BJ (cell line): ENCODE measurements at regions not wholly inside any gene's neighbourhood (a gene's known extent, or its start where the extent isn't known, plus 50 kb on each side); places are given as distances from the start of the nearest gene placed in this dataset.
"Not testable (repeated sequence)": the region's sequence is repeated elsewhere in the genome, so short reads cannot be mapped to it uniquely, and the experiment has no call there.

Experiments used
- CTCF ChIA-PET: fragments of 350-600 bp; formaldehyde crosslinking; extraction: SDS; loops from one replicate; lab custom pipeline; 2021; ENCODE audit warnings: antibody characterized with exemption, inconsistent platforms; lab: Yijun Ruan, JAX
- POLR2A ChIA-PET: fragments of 300-600 bp; sonication (Branson Sonifier 250); formaldehyde crosslinking; extraction: SDS; loops from one replicate; lab custom pipeline; 2021; ENCODE audit warnings: antibody characterized with exemption; lab: Charles Lee
- DNase-seq: peaks from one replicate; pipeline ENCODE4 v3.0.0-alpha.2; 2011; ENCODE audit warnings: low read depth
- H3K27me3 ChIP-seq: 2 replicates; pipeline ENCODE4 v1.6.0; 2011; ENCODE audit warnings: low read length; ENCODE audit not compliant: control insufficient read depth, insufficient read depth
- H3K36me3 ChIP-seq: 2 replicates; pipeline ENCODE4 v1.5.1; 2011; ENCODE audit warnings: low read length; ENCODE audit not compliant: control insufficient read depth, insufficient read depth
- H3K4me3 ChIP-seq: 2 replicates; pipeline ENCODE4 v1.5.1; 2011; ENCODE audit warnings: low read depth, mild to moderate bottlenecking, control low read depth, low read length
- TF ChIP-seq, protein P1 (sequence below): IDR thresholded peaks from 2 replicates; pipeline ENCODE4 v1.5.1; 2011; ENCODE audit warnings: low read depth, mild to moderate bottlenecking, control low read depth, inconsistent platforms, low read length, moderate library complexity; ENCODE audit not compliant: insufficient read depth

DNA sequence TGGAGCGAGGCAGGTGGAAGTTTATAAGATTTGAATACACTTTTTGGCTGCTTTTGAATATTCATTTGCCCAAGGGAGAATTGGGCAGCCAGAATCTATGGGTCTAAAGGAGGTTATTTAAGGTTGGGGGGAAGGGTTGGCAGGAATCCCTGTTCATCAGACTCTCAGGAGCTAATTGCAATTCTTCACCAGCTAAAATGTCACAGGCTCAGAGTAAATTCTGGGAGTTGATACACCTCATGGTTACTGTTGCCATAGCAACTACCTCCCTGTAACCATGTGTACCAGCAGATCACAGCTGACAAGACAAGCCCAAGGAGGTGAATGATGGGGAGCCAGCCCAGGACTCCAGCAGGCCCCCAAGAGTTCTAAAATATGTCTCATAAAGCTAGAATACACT lies 75.5 kb downstream of the CAMK2N1 start:
- POLR2A ChIA-PET, result no interaction called here
- TF ChIP-seq, protein P1, sequence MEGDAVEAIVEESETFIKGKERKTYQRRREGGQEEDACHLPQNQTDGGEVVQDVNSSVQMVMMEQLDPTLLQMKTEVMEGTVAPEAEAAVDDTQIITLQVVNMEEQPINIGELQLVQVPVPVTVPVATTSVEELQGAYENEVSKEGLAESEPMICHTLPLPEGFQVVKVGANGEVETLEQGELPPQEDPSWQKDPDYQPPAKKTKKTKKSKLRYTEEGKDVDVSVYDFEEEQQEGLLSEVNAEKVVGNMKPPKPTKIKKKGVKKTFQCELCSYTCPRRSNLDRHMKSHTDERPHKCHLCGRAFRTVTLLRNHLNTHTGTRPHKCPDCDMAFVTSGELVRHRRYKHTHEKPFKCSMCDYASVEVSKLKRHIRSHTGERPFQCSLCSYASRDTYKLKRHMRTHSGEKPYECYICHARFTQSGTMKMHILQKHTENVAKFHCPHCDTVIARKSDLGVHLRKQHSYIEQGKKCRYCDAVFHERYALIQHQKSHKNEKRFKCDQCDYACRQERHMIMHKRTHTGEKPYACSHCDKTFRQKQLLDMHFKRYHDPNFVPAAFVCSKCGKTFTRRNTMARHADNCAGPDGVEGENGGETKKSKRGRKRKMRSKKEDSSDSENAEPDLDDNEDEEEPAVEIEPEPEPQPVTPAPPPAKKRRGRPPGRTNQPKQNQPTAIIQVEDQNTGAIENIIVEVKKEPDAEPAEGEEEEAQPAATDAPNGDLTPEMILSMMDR, result no peak
- DNase-seq, result no peak

DNA sequence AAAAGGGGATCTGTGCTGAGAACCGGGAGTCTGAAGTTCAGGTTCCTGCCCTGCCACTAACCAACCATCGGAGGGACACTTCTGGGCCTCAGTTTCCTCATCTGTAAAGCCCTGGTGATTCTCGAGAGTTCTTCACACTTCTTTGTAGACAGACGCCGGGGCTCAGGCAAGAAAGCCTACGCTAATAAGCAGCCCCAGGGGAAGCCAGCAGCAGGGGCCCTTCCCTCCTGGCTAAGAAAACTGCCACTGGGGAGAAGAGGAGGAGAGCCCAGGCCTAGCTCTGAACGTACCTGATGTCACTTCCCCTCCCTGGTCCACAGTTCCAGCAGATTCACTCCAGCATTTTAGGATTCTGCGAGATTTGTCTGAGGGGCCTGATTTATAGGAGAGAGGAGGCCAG lies 76.0 kb downstream of the CAMK2N1 start:
- no peak for DNase-seq
- ChIA-PET POLR2A (no interaction called here), CTCF (interaction anchor here (1.0 to 4.5 kb wide), 3 partner anchors 20 to 48 kb away, joined by 4 to 21 read pairs (median 9); no protein-coding TSS in a partner anchor)
- H3K27me3 ChIP-seq, result no peaks in the 10 kb centered on the region
- H3K36me3 ChIP-seq, result no peaks in the 10 kb centered on the region
- no peak overlapping the region for H3K4me3 ChIP-seq
- TF ChIP-seq, protein P1, result no peak

More for the DNA sequence above, 75.5 kb downstream of the CAMK2N1 start:
- H3K36me3 ChIP-seq, result no peaks in the 10 kb centered on the region
- no peaks in the 10 kb centered on the region for H3K27me3 ChIP-seq
- CTCF ChIA-PET, result interaction anchor here (2.9 to 4.5 kb wide), 2 partner anchors 20 to 33 kb away, joined by 9 to 21 read pairs; no protein-coding TSS in a partner anchor
- H3K4me3 ChIP-seq, result no peak overlapping the region

DNA sequence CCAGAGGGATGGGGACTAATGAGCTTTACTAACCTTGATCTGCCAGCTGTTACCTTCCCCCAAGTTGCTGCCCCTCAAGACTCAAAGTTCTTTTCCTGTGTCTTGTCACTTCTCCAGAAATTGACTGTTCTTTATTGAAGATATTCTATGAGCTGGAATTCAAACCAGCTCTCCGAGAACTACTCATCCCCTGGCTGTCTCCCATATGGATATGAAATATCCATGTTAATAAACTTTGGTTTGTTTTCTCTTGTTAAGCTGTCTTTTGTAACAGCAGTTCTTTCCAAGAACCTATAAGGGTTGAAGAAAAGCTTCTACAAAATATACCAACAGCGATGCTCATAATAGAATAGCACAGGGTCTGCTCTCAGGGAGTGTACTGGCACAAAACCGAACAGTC lies 77.0 kb downstream of the CAMK2N1 start:
- TF ChIP-seq, protein P1, result no peak
- POLR2A ChIA-PET, result no interaction called here
- Histone ChIP-seq H3K36me3 (no peaks in the 10 kb centered on the region), H3K27me3 (0 out of 2 replicates have a peak, but pooled peaks cover 4% of the 10 kb centered on the region), H3K4me3 (no peak overlapping the region)
- CTCF ChIA-PET, result interaction anchor here (0.7 to 2.9 kb wide), 4 partner anchors 32 to 199 kb away, joined by 3 to 9 read pairs (median 6); no protein-coding TSS in a partner anchor
- no peak for DNase-seq

DNA sequence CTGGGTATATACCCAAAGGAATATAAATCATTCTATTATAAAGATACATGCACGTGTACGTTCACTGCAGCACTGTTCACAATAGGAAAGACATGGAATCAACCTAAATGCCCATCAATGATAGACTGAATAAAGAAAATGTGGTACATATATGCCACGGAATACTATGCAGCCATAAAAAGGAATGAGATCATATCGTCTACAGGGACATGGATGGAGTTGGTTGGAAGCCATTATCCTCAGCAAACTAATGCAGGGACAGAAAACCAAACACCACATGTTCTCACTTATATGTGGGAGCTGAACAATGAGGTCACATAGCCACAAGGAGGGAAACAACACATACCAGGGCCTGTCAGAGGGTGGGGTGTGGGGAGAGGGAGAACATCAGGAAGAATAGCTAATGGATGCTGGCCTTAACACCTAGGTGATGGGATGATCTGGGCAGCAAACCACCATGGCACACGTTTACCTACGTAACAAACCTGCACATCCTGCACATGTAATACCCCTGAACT lies 77.8 kb downstream of the CAMK2N1 start:
- CTCF ChIA-PET, result interaction anchor here (0.7 to 2.3 kb wide), 2 partner anchors 86 to 198 kb away, joined by 3 to 8 read pairs; no protein-coding TSS in a partner anchor
- H3K36me3 ChIP-seq, DNase-seq, H3K4me3 ChIP-seq, POLR2A ChIA-PET, H3K27me3 ChIP-seq: not testable (repeated sequence)

DNA sequence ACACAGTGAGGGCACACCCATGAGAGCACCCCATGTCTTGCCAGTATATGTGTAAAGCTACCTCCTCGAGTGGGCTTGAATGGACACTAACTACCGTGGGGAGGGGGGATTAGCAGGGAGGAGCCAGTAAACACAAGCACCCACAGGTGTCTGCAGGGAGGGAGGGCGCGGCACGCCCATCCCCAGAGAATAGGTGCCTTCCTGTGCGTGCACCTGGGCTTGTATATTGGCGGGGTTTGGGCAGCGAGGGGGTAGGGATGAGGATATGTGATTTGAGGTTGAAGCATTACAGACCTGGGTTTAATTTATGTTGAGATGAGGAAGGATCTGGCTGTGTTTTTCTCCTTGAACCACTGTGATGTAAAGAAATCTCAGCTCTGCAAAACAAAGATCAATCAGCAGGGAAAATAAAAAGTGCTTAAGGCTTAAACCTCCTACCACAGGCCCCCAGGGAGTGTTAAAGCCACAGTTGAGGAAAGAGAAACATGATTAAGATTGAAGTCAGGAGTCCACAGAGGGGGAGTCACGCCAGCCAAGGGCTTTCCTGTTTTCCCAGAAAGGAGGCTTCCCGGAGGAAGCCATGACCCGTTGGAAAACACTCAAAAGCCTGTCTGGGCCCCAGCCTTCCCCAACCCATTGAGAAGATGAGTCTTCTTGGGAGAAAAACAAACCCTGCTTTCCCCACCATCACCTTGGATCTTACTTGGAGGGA lies 80.0 kb downstream of the CAMK2N1 start:
- Histone ChIP-seq H3K36me3 (no peaks in the 10 kb centered on the region), H3K4me3 (no peak overlapping the region), H3K27me3 (peaks cover 7% of the 10 kb centered on the region; the same call in 1 of the 2 replicates)
- TF ChIP-seq, protein P1, result no peak
- ChIA-PET CTCF (no interaction called here), POLR2A (no interaction called here)
- no peak for DNase-seq
